Putamen (tissue), 1 donor: ENCODE measurements at regions not wholly inside any gene's neighbourhood (a gene's known extent, or its start where the extent isn't known, plus 50 kb on each side); places are given as distances from the start of the nearest gene placed in this dataset.
"Not testable (repeated sequence)": the region's sequence is repeated elsewhere in the genome, so short reads cannot be mapped to it uniquely, and the experiment has no call there.

Experiments used
- DNase-seq: peaks from one replicate; pipeline ENCODE4 v3.0.0-alpha.2; 2016; ENCODE audit warnings: low spot score

- DNase-seq: no peak
Observed at GRCh38 chr4:43089730-43090129, 197.2 kb downstream of the GRXCR1 start.

GRCh38 chr4:43103048-43103447 is 210.5 kb downstream of the GRXCR1 start:
- DNase-seq: no peak

- DNase-seq: no peak
Observed at GRCh38 chr4:43112139-43112538, 219.6 kb downstream of the GRXCR1 start.

- no peak for DNase-seq
Observed at GRCh38 chr4:43113196-43113595, 220.7 kb downstream of the GRXCR1 start.

GRCh38 chr4:43126595-43126994 is 234.1 kb downstream of the GRXCR1 start:
- DNase-seq: no peak

GRCh38 chr4:43130228-43131021 is 237.9 kb downstream of the GRXCR1 start:
- DNase-seq: no peak

GRCh38 chr4:43132010-43132582 is 239.6 kb downstream of the GRXCR1 start:
- peak; percentile 49 for DNase-seq

GRCh38 chr4:43133566-43133965 is 241.1 kb downstream of the GRXCR1 start:
- DNase-seq: no peak

- no peak for DNase-seq
Observed at GRCh38 chr4:43136752-43137151, 244.2 kb downstream of the GRXCR1 start.

- no peak for DNase-seq
Observed at GRCh38 chr4:43146198-43146597, 253.7 kb downstream of the GRXCR1 start.

GRCh38 chr4:43148481-43148880 is 256.0 kb downstream of the GRXCR1 start:
- DNase-seq: no peak

GRCh38 chr4:43163101-43163792 is 270.7 kb downstream of the GRXCR1 start:
- DNase-seq: no peak

- DNase-seq: no peak
Observed at GRCh38 chr4:43189741-43190140, 297.2 kb downstream of the GRXCR1 start.

- DNase-seq: not testable (repeated sequence)
Observed at GRCh38 chr4:43212576-43212975, 320.1 kb downstream of the GRXCR1 start.

- DNase-seq: no peak
Observed at GRCh38 chr4:43223820-43224219, 331.3 kb downstream of the GRXCR1 start.

- DNase-seq: no peak
Observed at GRCh38 chr4:43224559-43224958, 332.0 kb downstream of the GRXCR1 start.

- DNase-seq: no peak
Observed at GRCh38 chr4:43233321-43233720, 340.8 kb downstream of the GRXCR1 start.

- DNase-seq: no peak
Observed at GRCh38 chr4:43234626-43235415, 342.3 kb downstream of the GRXCR1 start.

GRCh38 chr4:43238008-43238407 is 345.5 kb downstream of the GRXCR1 start:
- no peak for DNase-seq

- peak; percentile 1 for DNase-seq
Observed at GRCh38 chr4:43238585-43238984, 346.1 kb downstream of the GRXCR1 start.

GRCh38 chr4:43241104-43241503 is 348.6 kb downstream of the GRXCR1 start:
- no peak for DNase-seq

GRCh38 chr4:43242606-43243005 is 350.1 kb downstream of the GRXCR1 start:
- no peak for DNase-seq
